ENCODE measurements at regions not wholly inside any gene's neighbourhood (a gene's known extent, or its start where the extent isn't known, plus 50 kb on each side); places are given as distances from the start of the nearest gene placed in this dataset.

DNA sequence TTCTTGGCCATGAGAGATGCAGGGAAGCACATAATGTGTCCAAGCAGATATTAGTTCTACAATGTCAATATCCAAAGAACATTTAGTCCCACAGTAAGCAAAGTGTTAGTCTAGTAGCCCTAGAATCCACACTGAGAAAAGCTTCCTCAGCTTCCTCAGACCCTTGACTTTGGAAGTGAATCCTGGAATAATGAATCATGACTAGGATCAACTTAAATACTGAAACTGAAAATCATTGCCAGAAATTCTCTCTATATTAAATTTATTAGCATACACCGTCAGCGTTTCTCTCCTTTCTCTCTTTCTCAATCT is 356.9 kb upstream of the ACVR2A start:
- Histone ChIP-seq H3K36me3 (ENCODE audit: control insufficient read depth in 1 of 2, insufficient read depth in 2 of 2, low read depth in 1 of 2, low read length in 2 of 2) (no peaks in the 10 kb centered on the region), H3K27ac (ENCODE audit: low read length, poor library complexity, severe bottlenecking) (no peak overlapping the region), H3K9ac (ENCODE audit: low read length) (no peak overlapping the region), H3K27me3 (ENCODE audit: control insufficient read depth in 1 of 2, insufficient read depth in 1 of 2, low read length in 2 of 2) (no peaks in the 10 kb centered on the region), H3K4me1 (ENCODE audit: control insufficient read depth, insufficient read depth, low read depth, low read length) (no peaks in the 10 kb centered on the region), H3K18ac (ENCODE audit: low read depth in 1 of 2, low read length in 2 of 2) (no peak overlapping the region), H3K14ac (ENCODE audit: low read length in 2 of 2) (no peak overlapping the region), H2AFZ (ENCODE audit: low read depth, low read length) (no peak overlapping the region), H2BK120ac (ENCODE audit: low read depth, low read length) (no peak overlapping the region), H2BK5ac (ENCODE audit: low read depth, low read length, poor library complexity, severe bottlenecking) (no peak overlapping the region), H2BK15ac (ENCODE audit: low read depth, poor library complexity, severe bottlenecking) (no peak overlapping the region), H4K8ac (ENCODE audit: low read length) (no peak overlapping the region), H3K4ac (ENCODE audit: low read depth in 1 of 2, low read length in 2 of 2) (no peak overlapping the region), H3K4me2 (ENCODE audit: low read length, poor library complexity, severe bottlenecking) (no peak overlapping the region), H3K9me3 (ENCODE audit: control insufficient read depth, low read length) (no peaks in the 10 kb centered on the region), H3K4me3 (ENCODE audit: insufficient read depth in 1 of 2, low read depth in 1 of 2, low read length in 2 of 2) (no peak overlapping the region), H2BK12ac (ENCODE audit: low read length in 2 of 2) (no peak overlapping the region), H2AK5ac (ENCODE audit: low read length, severe bottlenecking) (no peak overlapping the region), H3K23ac (ENCODE audit: low read length in 2 of 2) (no peak overlapping the region), H3K79me1 (replicated peaks; ENCODE audit: low read length, poor library complexity, severe bottlenecking) (no peaks in the 10 kb centered on the region), H4K91ac (ENCODE audit: low read length) (no peak overlapping the region)
- WGBS = 100% methylated on average over 2 of the region's 2 CpGs
- no peak for DNase-seq

DNA sequence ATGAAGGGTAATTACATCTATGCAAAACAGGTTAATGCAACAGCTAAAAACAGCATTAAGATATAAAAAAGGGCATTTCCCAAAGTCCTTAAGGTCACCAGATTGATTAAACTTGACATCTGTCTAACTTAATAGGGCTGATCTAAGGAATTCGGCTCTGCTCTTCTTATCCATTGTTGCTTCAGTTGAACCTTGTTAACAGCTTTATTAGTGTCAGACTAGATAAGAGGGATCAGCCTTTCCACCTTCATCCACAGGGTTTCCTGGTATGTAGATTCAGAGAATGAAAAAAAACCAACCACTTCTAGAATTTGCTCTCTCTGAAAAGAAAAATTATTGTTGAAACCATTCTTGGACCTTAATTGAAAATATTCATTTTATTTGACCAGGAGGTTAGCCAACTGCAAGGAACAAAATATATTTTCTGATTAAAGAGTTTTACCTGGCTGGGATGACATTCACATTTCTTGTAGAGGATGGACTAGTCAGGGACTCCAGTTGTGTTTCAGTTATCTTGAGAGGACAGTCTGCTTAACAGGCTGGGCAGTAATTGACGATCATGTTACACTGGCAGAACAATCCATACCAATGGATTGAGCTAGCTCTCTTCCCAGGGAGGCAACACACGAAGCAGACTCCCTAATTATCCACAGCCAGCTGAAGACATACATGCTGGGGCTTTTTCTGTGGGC is 357.4 kb upstream of the ACVR2A start:
- Histone ChIP-seq H2AFZ (ENCODE audit: low read depth, low read length) (no peak overlapping the region), H3K23ac (ENCODE audit: low read length in 2 of 2) (no peak overlapping the region), H3K9me3 (ENCODE audit: control insufficient read depth, low read length) (no peaks in the 10 kb centered on the region), H4K8ac (ENCODE audit: low read length) (no peak overlapping the region), H3K4ac (ENCODE audit: low read depth in 1 of 2, low read length in 2 of 2) (no peak overlapping the region), H2BK5ac (ENCODE audit: low read depth, low read length, poor library complexity, severe bottlenecking) (no peak overlapping the region), H2BK120ac (ENCODE audit: low read depth, low read length) (no peak overlapping the region), H3K4me2 (ENCODE audit: low read length, poor library complexity, severe bottlenecking) (no peak overlapping the region), H2AK5ac (ENCODE audit: low read length, severe bottlenecking) (no peak overlapping the region), H3K14ac (ENCODE audit: low read length in 2 of 2) (no peak overlapping the region), H3K9ac (ENCODE audit: low read length) (no peak overlapping the region), H3K27me3 (ENCODE audit: control insufficient read depth in 1 of 2, insufficient read depth in 1 of 2, low read length in 2 of 2) (no peaks in the 10 kb centered on the region), H2BK15ac (ENCODE audit: low read depth, poor library complexity, severe bottlenecking) (no peak overlapping the region), H3K79me1 (replicated peaks; ENCODE audit: low read length, poor library complexity, severe bottlenecking) (no peaks in the 10 kb centered on the region), H3K36me3 (ENCODE audit: control insufficient read depth in 1 of 2, insufficient read depth in 2 of 2, low read depth in 1 of 2, low read length in 2 of 2) (no peaks in the 10 kb centered on the region), H3K4me1 (ENCODE audit: control insufficient read depth, insufficient read depth, low read depth, low read length) (no peaks in the 10 kb centered on the region), H4K91ac (ENCODE audit: low read length) (no peak overlapping the region), H3K4me3 (ENCODE audit: insufficient read depth in 1 of 2, low read depth in 1 of 2, low read length in 2 of 2) (no peak overlapping the region), H3K18ac (ENCODE audit: low read depth in 1 of 2, low read length in 2 of 2) (no peak overlapping the region), H2BK12ac (ENCODE audit: low read length in 2 of 2) (no peak overlapping the region), H3K27ac (ENCODE audit: low read length, poor library complexity, severe bottlenecking) (no peak overlapping the region)
- DNase-seq = no peak
- WGBS = 0% methylated on average over 3 of the region's 3 CpGs

DNA sequence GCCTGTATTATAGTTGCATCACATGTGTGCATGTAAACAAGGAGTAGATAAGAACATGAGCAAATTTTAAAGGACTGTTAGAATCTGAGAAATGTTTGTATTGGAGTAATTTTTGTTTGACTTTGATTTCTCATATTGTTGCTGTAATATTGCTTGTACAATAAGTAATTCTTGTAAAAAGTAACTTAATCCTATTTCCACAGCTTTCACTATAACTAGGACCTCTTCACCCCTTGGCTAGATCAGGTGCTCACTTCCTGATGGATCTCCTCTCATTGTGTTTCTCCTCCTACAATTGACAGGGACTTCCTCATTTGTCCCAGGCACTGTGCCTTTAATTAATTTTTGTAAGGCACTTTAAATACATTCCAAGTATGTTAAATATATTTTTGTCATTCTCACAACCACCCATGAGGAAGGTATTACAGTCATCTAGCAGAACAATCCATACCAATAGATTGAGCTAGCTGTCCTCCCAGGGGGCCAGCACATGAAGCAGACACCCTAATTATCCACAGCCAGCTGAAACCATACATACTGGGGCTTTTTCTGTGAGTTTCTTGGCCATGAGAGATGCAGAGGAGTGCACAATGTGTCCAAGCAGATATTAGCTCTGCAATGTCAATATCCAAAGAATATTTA is 359.5 kb upstream of the ACVR2A start:
- Histone ChIP-seq H3K4me2 (ENCODE audit: low read length, poor library complexity, severe bottlenecking) (no peak overlapping the region), H3K4ac (ENCODE audit: low read depth in 1 of 2, low read length in 2 of 2) (no peak overlapping the region), H3K18ac (ENCODE audit: low read depth in 1 of 2, low read length in 2 of 2) (no peak overlapping the region), H2BK15ac (ENCODE audit: low read depth, poor library complexity, severe bottlenecking) (no peak overlapping the region), H2AFZ (ENCODE audit: low read depth, low read length) (no peak overlapping the region), H2BK5ac (ENCODE audit: low read depth, low read length, poor library complexity, severe bottlenecking) (no peak overlapping the region), H3K9me3 (ENCODE audit: control insufficient read depth, low read length) (no peaks in the 10 kb centered on the region), H3K4me3 (ENCODE audit: insufficient read depth in 1 of 2, low read depth in 1 of 2, low read length in 2 of 2) (no peak overlapping the region), H3K27ac (ENCODE audit: low read length, poor library complexity, severe bottlenecking) (no peak overlapping the region), H3K4me1 (ENCODE audit: control insufficient read depth, insufficient read depth, low read depth, low read length) (no peaks in the 10 kb centered on the region), H3K23ac (ENCODE audit: low read length in 2 of 2) (no peak overlapping the region), H2AK5ac (ENCODE audit: low read length, severe bottlenecking) (no peak overlapping the region), H3K79me1 (replicated peaks; ENCODE audit: low read length, poor library complexity, severe bottlenecking) (no peaks in the 10 kb centered on the region), H3K14ac (ENCODE audit: low read length in 2 of 2) (no peak overlapping the region), H2BK12ac (ENCODE audit: low read length in 2 of 2) (no peak overlapping the region), H4K8ac (ENCODE audit: low read length) (no peak overlapping the region), H3K9ac (ENCODE audit: low read length) (no peak overlapping the region), H2BK120ac (ENCODE audit: low read depth, low read length) (no peak overlapping the region), H3K36me3 (ENCODE audit: control insufficient read depth in 1 of 2, insufficient read depth in 2 of 2, low read depth in 1 of 2, low read length in 2 of 2) (no peaks in the 10 kb centered on the region), H4K91ac (ENCODE audit: low read length) (no peak overlapping the region), H3K27me3 (ENCODE audit: control insufficient read depth in 1 of 2, insufficient read depth in 1 of 2, low read length in 2 of 2) (peaks cover 0 to 4% of the 10 kb centered on the region in 2 experiments)
- DNase-seq = no peak

DNA sequence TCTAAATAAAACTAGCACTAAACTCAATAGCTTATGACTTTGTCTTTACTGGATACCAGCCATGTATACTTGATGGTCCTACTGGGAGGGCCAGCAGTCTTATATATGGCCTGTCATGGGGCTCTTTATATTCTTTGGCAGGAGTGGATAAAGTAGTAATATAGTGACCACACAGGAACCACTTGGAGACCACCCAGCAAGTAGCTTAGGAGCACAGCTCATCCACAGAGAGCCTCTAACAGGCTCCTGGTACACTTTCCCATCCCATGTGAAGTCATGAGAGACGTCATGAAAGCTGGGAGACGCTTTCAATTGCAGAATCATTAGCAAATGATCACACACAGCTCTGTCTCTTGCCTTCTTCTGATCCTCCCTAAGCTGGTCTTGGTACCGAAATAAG is 360.9 kb upstream of the ACVR2A start:
- H3K27ac ChIP-seq (ENCODE audit: low read length, poor library complexity, severe bottlenecking) = no peak overlapping the region
- no peak overlapping the region for H2AFZ ChIP-seq (ENCODE audit: low read depth, low read length)
- H2BK12ac ChIP-seq (ENCODE audit: low read length in 2 of 2) = no peak overlapping the region
- no peaks in the 10 kb centered on the region for H3K9me3 ChIP-seq (ENCODE audit: control insufficient read depth, low read length)
- H3K4ac ChIP-seq (ENCODE audit: low read depth in 1 of 2, low read length in 2 of 2) = no peak overlapping the region
- no peak overlapping the region for H3K9ac ChIP-seq (ENCODE audit: low read length)
- no peak overlapping the region for H4K8ac ChIP-seq (ENCODE audit: low read length)
- H3K4me2 ChIP-seq (ENCODE audit: low read length, poor library complexity, severe bottlenecking) = no peak overlapping the region
- H2BK5ac ChIP-seq (ENCODE audit: low read depth, low read length, poor library complexity, severe bottlenecking) = no peak overlapping the region
- no peaks in the 10 kb centered on the region for H3K79me1 ChIP-seq (replicated peaks; ENCODE audit: low read length, poor library complexity, severe bottlenecking)
- H3K36me3 ChIP-seq (ENCODE audit: control insufficient read depth in 1 of 2, insufficient read depth in 2 of 2, low read depth in 1 of 2, low read length in 2 of 2) = no peaks in the 10 kb centered on the region
- no peak overlapping the region for H3K23ac ChIP-seq (ENCODE audit: low read length in 2 of 2)
- no peak overlapping the region for H3K4me3 ChIP-seq (ENCODE audit: insufficient read depth in 1 of 2, low read depth in 1 of 2, low read length in 2 of 2)
- peaks cover 0 to 4% of the 10 kb centered on the region in 2 experiments for H3K27me3 ChIP-seq (ENCODE audit: control insufficient read depth in 1 of 2, insufficient read depth in 1 of 2, low read length in 2 of 2)
- H3K4me1 ChIP-seq (ENCODE audit: control insufficient read depth, insufficient read depth, low read depth, low read length) = no peaks in the 10 kb centered on the region
- H3K14ac ChIP-seq (ENCODE audit: low read length in 2 of 2) = no peak overlapping the region
- no peak overlapping the region for H4K91ac ChIP-seq (ENCODE audit: low read length)
- 50% methylated on average over 3 of the region's 3 CpGs for WGBS
- H2BK15ac ChIP-seq (ENCODE audit: low read depth, poor library complexity, severe bottlenecking) = no peak overlapping the region
- H3K18ac ChIP-seq (ENCODE audit: low read depth in 1 of 2, low read length in 2 of 2) = no peak overlapping the region
- no peak overlapping the region for H2BK120ac ChIP-seq (ENCODE audit: low read depth, low read length)
- no peak for DNase-seq
- H2AK5ac ChIP-seq (ENCODE audit: low read length, severe bottlenecking) = no peak overlapping the region
